ENCODE measurements at regions not wholly inside any gene's neighbourhood (a gene's known extent, or its start where the extent isn't known, plus 50 kb on each side); places are given as distances from the start of the nearest gene placed in this dataset.

GRCh38 chr12:93127107-93127560 lies 198.0 kb upstream of the EEA1 start:
- peaks cover 4% of the 10 kb centered on the region; the same call in 2 of the 3 replicates for H3K4me1 Mint-ChIP-seq
- Histone ChIP-seq H3K4me3 (no peak overlapping the region), H3K36me3 (ENCODE audit: insufficient read depth) (no peaks in the 10 kb centered on the region), H3K9me2 (ENCODE audit: insufficient read depth) (no peaks in the 10 kb centered on the region), H3F3A (replicated peaks; ENCODE audit: low read depth) (no peaks in the 10 kb centered on the region), H4K20me1 (replicated peaks; ENCODE audit: insufficient read depth) (no peaks in the 10 kb centered on the region), H3K27ac (ENCODE audit: low read depth) (no peak overlapping the region), H3K4me2 (no peak overlapping the region), H3K79me2 (replicated peaks; ENCODE audit: insufficient read depth) (no peaks in the 10 kb centered on the region), H3K27me3 (ENCODE audit: insufficient read depth) (no peaks in the 10 kb centered on the region), H2AFZ (peak overlapping the region; percentile 63; the same call in 1 of the 2 replicates), H3K4me1 (ENCODE audit: insufficient read depth) (0 out of 2 replicates have a peak, but pooled peaks cover 3% of the 10 kb centered on the region)
- H3K4me3 Mint-ChIP-seq = no peak overlapping the region
- no peaks in the 10 kb centered on the region for H3K36me3 Mint-ChIP-seq (ENCODE audit: low read depth)
- H3K9me3 Mint-ChIP-seq = no peaks in the 10 kb centered on the region
- no peak overlapping the region for H3K27ac Mint-ChIP-seq
- no peak for TF ChIP-seq ZNF114 (CRISPR knock-in tag; IDR thresholded peaks at IDR 0.05)
- peaks cover 2% of the 10 kb centered on the region for H3K27me3 Mint-ChIP-seq (ENCODE audit: insufficient read depth, low read depth, poor library complexity)
- no peak for ATAC-seq
- no peak for DNase-seq (ENCODE audit: low spot score)

- ATAC-seq (peak; percentile 82), DNase-seq (ENCODE audit: low spot score) (peak; percentile 69)
- no peaks in the 10 kb centered on the region for H4K20me1 ChIP-seq (replicated peaks; ENCODE audit: insufficient read depth)
- TF ChIP-seq ETS1 (IDR thresholded peaks at IDR 0.05) (no peak), ZNF462 (CRISPR knock-in tag; IDR thresholded peaks at IDR 0.05) (no peak), POLR2AphosphoS5 (IDR thresholded peaks at IDR 0.05; ENCODE audit: low read depth) (no peak), JUNB (IDR thresholded peaks at IDR 0.05; ENCODE audit: unreplicated experiment) (no peak), NANOG (IDR thresholded peaks at IDR 0.05; ENCODE audit: borderline replicate concordance) (no peak), REST (IDR thresholded peaks at IDR 0.05; ENCODE audit: unreplicated experiment) (no peak), CTCF (conservative IDR thresholded peaks at IDR 0.05; ENCODE audit: low read depth in 2 of 2) (peak; percentile 41 to 47)
- peaks cover 4% of the 10 kb centered on the region; the same call in 2 of the 3 replicates for H3K4me1 Mint-ChIP-seq
- H3K4me3 ChIP-seq = no peak overlapping the region
- H3K4me1 ChIP-seq (ENCODE audit: insufficient read depth) = 0 out of 2 replicates have a peak, but pooled peaks cover 3% of the 10 kb centered on the region
- peak overlapping the region; percentile 63; the same call in 1 of the 2 replicates for H2AFZ ChIP-seq
- H3K36me3 Mint-ChIP-seq (ENCODE audit: low read depth) = no peaks in the 10 kb centered on the region
- H3F3A ChIP-seq (replicated peaks; ENCODE audit: low read depth) = no peaks in the 10 kb centered on the region
- peak overlapping the region; percentile 14; the same call in 1 of the 2 replicates for H3K4me2 ChIP-seq
- H3K36me3 ChIP-seq (ENCODE audit: insufficient read depth) = no peaks in the 10 kb centered on the region
- H3K27me3 ChIP-seq (ENCODE audit: insufficient read depth) = no peaks in the 10 kb centered on the region
- H3K27me3 Mint-ChIP-seq (ENCODE audit: insufficient read depth, low read depth, poor library complexity) = no peaks in the 10 kb centered on the region
- no peaks in the 10 kb centered on the region for H3K9me2 ChIP-seq (ENCODE audit: insufficient read depth)
- H3K79me2 ChIP-seq (replicated peaks; ENCODE audit: insufficient read depth) = no peaks in the 10 kb centered on the region
- H3K27ac ChIP-seq (ENCODE audit: low read depth) = no peak overlapping the region
- H3K4me3 Mint-ChIP-seq = no peak overlapping the region
- H3K27ac Mint-ChIP-seq = no peak overlapping the region
- no peaks in the 10 kb centered on the region for H3K9me3 Mint-ChIP-seq
Measured at GRCh38 chr12:93127582-93128331, 198.7 kb upstream of the EEA1 start.
